GM04504 (cell line): ENCODE measurements at regions not wholly inside any gene's neighbourhood (a gene's known extent, or its start where the extent isn't known, plus 50 kb on each side); places are given as distances from the start of the nearest gene placed in this dataset.

Experiments
- DNase-seq: peaks from one replicate; pipeline ENCODE4 v3.0.0-alpha.2; 2012; ENCODE audit warnings: low read depth

DNA sequence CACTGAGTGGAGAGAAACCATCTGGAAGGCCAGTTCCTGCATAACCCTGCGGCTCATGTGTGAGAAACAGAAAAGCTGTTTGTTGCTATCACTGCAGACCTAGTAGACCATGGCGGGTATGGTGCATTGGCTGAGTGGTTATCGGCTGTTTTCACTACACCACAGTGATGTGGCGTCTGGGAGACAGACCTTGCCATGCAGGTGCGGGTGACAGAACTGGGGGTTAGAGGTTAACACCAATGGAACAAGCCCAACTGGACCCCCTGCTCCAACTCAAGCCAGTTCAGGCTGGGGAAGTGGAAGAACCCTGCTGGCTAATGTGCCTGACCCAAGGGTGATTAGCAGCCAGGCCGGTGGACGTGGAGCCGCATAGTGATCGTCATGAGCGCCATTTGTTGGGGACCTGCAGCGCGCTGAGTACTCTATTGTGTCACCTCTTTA lies 91.9 kb downstream of the IRF8 start:
- no peak for DNase-seq

DNA sequence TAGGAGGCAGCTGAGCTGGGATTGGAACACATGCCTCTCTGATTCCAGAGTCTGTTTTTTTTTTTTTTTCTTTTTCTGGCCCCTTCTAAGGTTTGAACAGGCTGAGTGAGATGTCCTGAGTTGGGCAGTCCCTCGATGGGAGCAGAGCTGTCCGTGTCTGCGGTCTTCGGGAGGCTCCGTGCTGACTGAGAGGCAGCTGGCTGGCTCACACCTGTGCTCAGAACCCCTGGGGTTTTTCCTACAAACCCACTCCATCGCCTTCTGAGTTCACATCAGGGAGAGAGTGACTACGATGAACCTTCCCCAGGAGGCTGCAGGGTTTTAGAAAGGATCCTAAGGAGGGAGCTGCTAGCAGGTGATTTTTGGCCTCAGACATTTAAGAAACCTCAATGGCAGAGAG lies 92.5 kb downstream of the IRF8 start:
- no peak for DNase-seq

DNA sequence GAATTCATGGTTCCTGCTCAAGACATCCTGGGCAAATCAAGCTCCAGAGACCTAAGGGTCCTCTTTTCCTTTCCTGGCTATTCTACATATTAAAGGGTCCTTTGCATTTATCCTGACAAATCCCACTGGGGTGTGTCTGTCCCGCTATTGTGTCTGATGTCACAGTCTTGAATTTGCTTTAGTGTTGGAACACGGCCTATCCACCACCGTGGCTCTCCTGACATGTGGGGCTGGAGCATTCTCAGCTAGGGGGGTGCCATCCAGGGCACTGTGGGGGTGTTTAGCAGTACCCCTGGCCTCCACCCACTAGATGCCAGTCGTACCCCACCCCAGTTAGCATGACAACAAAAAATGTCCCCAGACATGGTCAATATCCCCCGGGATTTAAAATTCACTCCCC lies 92.9 kb downstream of the IRF8 start:
- no peak for DNase-seq

DNA sequence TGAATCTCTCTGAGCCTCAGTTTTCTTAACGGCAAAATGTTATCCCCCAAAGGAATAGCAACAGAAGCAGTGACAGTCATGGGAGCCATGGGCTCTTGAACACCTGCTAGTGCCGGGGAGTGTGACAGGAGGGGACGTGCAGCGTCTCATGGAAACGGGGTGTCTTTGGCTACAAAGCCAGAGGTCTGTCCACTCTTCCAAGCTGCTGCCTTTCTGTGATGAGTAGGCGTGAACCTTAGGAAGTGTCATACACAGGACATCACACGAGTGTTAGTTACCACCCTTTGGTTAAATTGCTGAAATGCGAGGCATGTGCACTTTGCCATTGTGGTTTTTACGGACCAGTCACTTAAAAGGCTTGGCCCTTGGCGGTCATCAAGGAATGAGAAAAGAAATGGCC lies 93.4 kb downstream of the IRF8 start:
- no peak for DNase-seq

DNA sequence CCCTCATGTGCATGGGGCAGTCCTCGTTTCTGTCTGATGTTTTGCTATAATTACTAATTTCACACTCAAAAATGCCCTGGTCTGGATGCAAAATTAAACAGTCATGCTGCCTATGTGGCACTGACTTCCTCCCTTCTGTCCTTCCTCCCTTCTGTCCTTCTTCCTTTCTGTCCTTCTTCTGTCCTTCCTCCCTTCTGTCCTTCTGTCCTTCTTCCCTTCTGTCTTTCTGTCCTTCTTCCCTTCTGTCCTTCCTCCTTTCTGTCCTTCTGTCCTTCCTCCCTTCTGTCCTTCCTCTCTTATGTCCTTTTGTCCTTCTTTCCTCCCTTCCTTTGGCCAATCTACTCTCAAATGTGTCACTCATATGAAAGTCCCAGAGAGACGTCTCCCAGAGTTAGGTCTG lies 93.8 kb downstream of the IRF8 start:
- DNase-seq = no peak

DNA sequence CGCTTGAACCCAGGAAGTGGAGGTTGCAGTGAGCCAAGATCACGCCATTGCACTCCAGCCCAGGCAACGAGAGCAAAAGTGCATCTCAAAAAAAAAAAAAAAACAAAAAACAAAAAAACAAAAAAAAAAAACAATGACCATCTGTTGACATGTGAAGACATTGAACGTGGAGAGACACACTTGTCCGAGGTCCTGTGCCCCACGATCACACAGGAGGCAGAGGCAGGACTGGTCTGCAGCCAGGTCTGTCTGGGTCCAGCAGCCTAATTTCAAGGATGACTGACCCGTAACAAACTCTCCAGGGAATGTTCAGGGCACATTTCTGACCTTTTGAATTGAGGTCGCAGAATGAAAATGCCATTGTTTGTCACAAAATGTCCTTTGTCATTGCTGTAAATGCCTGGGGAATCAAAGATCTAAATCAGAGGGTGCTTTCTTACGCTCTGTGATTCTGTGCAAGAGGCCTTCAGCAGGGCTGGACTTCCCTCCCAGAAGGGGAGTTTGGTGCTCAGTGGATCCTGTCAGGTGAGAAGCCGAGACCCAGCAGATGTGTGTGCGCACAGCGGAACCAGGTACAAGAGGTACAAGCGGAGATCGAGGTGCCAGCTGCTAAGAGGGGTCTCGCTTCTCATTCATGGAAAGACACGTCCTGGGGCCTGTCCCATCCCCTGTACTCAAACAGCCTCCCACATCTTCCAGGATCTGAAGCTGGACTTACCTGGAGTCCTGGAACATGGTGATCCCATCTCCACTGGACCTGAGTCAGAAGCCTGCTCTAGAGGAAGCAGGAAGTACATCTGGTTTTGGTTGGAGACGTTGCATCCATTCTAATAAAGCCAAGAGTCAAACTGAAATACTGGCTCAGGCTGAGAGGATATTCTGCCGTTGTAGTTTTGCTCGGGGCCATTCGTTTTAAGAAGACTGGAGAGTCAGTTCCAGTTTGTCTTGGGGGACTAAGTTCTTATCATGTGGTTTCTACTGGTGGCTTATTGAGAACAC lies 95.8 kb downstream of the IRF8 start:
- no peak for DNase-seq

DNA sequence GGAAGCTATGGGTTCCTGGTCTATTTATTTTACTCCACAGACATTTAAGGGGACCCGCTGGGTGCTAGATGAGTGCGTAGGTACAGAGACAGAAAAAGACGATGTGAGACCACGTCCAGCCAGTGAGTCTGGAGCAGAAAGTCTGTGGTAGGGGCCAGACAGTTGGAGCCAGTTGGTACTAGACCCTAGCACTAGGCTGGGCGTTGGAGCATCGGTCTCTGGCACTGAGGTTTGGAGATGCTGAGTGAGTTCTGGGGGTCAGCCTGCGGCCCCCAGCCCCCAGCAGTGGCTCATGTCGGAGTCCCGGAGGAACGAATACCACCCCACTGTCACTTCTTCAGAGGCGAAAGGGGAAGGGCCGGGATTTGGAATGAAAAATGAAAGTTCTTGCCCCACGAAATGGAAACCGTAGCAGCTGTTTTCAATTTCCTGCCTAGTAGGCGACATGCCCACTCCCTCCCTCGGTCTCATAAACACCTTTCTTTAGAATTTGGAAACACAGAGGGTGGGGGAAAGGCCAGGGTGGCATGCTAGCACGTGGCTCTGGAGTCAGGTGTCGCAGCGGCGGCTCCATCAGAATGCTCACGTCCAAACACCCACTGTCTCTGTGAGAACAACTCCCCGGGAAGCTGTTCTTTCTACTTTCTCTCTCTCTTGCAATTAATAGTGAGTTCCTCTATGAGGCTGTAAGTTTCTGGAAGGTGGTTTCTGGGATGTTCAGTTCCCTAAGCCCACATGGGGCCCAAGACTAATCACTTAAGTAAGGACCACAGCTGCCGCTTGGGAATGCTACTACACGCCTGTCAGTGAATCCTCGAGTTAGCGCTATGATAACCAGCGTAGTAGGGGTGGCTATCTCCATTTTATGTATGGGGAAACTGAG lies 96.8 kb downstream of the IRF8 start:
- no peak for DNase-seq

DNA sequence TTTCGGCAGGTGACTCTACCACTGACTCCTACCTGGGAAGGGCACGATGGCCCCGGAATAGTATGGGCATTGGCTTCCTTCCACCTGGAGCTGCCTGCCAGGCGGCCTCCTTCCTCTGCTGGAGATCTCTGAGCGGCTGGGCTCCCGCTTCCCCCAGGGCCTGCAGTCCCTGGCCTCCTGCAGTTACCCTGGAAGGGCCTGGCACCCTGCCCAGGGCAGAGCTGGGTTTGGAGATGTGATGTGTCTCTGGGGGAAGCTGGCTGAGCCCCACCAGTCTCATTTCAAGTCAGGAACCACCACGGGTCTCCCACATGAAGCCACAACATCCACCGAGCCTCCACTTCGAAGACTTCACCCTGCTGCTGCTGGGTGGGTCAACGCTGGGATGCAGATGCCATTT lies 97.9 kb downstream of the IRF8 start:
- no peak for DNase-seq

DNA sequence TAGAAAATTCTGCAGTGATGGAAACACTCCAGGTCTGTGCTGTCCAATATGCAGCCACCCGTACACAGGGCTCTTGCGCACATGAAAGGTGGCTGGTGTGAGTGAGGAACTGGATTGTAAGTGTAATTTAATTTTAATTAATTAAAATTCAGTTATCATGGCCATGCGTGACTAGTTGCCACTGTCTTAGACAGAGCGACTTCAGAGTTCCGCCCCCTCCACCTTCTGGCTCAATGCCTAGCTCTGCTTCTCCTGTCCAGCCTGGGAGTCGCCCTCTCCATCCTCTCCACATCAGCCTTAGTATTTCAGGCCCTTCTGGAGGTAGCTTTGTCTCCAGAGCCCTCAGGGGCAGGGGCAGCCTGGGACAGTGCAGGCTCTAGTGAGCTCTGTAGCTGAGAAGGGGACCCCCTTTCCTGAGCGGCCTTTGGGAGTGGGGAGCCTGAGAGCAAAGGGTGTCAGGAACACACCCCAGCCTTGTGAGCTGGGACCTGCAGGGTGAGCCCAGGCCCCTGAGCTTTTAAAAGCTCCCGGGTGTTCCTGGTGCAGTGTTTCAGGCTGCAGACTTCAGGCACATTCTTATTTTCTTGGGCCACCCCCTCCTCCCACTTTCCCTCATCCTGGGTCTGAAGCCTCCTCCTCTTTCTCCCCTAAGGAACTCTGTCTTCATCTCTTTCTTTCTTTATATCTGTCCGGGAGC lies 99.4 kb downstream of the IRF8 start:
- no peak for DNase-seq

DNA sequence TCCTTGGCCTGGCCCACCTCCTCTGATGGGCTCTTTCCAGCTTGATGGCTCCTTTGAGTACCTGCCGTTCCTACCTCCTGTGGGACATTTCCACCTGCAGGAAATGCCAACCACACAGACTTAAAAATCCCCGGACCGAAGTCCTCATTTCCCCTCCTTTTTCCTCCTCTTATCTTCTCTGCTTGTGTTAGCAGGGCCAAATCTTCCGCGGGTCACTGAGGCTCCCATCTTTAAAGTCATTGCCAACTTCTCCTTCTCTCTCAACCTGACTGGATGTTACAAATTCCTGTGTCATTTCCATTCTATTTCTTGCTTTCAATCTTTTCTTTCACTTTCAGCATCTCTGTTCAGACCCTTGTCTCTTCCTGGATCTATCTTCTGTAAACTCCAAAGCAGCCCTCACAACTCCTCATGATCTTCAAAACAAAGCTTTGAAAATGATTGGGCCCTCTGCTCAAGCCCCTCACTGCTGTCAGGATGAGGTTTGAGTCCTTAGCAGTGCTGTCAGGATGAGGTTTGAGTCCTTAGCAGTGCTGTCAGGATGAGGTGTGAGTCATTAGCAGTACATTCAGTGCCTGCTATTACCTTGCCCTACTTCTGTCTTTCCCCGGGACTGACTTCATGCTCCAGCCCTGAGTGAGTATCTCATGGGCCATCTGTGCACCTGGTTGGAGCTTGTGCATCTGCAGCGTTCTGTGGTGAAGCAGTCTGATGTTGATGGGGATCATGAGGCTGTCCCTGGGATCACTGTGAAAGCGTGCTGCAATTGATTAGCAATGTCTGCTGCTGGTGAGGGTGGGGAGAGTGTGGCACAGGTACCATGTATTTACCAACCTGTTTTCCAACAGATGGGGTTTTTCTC lies 100.1 kb downstream of the IRF8 start:
- DNase-seq = no peak

DNA sequence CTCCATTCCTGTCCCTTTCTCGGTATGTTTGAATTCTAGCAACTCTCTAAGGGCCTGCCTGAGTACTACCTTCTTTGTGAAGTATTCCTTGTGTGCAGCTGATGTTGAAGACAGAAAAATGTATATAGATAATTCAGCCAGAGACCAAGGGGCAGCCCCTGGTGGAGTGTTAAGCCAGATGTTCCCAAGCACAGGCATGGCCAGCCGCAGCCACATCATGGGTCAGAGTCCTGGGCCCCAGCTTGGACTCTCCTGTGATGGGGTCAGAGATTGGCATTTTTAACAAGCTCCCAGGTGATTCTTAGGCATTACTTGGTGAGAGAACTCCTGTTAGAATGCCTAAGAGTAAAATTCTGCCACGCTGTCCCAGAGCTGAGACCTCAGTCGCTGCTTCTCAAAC lies 100.8 kb downstream of the IRF8 start:
- no peak for DNase-seq

DNA sequence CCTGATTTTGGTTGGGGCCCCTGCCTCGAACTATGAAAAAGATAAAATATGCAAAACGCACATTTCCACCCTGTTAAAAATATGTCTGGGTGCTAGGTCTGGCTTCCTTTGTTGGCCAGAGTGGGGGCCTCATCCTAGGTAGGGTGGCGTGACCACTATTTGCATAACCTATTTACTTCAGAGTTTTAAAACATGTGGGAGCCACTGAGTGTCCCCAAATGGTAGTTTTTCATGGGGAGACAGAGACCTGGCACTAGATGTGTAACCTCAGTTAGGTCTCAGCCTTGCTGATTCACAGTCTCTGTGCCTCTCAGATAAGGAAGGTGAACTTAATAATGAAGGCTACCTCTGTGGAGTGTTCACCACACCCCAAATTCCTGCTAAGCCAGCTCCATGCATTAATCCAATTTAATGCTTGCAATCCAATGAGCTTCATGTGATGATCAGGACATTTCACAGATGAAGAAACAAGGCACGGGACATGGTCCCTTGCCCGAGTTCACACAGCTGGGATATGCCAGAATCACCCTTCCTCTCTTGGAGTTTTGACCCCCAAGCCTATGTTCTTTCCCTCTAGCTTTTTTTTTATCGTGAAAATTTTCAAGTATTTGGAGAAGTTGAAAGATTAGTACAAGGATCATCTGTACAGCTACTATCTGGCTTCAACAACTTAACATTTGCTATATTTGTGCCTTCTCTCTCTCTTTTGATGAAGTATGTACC lies 103.4 kb downstream of the IRF8 start:
- DNase-seq = no peak

DNA sequence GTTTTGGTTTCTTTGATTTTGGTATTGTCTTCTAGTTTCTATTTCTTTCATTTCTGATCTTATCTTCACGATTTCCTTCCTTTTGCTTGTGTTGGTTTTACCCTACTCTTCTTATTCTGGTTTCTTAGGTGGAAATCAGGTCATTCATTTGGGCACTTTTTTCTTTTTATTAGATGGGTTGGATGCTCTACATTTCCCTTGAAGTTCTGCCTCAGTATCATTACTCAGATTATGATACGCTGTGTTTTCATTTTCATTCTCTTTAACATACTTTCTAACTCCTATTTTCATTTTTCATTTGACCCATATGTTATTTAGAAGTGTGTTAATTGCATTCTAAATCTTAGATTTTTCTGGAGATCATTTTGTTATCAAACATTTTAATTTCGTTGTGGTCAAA lies 108.6 kb downstream of the IRF8 start:
- no peak for DNase-seq

DNA sequence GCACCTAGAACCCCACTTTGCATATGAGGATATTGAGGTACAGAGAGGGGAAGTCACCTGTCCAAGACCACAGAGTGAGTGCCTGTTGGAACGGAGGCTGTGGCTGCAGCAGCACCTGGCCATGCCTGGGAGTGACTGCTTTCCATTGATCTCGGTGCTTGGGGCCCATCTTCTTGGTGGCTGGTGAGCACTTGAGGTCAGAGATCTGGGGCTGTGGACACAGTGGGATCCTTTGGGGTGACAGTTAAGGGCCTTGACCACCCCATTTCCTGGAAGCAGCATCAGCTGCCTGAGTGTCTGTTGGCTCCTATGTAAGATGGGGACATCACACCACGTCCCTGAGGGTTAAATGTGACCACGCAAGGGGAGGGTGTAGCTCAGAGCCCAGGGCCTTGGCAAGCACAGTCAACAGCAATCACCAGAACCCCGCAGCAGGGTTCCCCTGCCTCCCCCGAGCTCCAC lies 111.7 kb downstream of the IRF8 start:
- DNase-seq = no peak

DNA sequence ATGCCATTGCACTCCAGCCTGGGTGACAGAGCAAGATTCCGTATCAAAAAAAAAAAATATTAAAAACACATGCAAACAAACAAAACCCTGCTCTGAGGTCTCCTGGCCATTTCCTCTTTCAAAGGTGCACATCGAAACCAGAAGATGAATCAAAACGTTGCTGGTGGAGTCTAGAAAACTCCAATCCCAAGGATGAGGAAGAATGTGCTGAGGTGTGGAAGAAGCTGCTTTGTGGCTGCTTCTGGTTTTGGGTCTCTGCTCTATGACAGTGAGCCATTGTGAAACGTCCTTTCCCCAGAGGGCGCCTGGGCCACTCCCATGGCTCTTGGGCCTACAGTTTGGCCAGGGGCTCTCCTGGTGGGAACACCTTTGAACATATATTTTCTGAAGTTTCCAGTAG lies 112.6 kb downstream of the IRF8 start:
- no peak for DNase-seq

DNA sequence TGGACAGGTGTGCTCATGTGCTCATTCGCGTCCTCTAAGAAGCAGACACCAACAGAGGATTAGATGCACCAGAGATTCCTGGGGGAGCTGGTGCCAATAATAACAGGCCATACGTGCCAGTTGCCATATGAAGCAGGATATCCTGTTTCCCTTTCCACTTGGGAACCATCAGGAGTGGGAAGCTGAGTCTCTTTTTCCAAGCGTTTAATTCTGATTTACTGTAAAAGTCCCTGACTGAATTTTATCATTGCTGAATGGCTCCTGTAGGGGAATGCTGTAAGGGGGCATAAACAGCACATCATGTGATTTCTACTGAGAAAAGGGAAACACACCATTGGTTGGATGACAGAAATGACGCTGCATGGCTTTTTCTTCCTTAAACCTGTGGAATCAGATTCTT lies 113.3 kb downstream of the IRF8 start:
- no peak for DNase-seq

DNA sequence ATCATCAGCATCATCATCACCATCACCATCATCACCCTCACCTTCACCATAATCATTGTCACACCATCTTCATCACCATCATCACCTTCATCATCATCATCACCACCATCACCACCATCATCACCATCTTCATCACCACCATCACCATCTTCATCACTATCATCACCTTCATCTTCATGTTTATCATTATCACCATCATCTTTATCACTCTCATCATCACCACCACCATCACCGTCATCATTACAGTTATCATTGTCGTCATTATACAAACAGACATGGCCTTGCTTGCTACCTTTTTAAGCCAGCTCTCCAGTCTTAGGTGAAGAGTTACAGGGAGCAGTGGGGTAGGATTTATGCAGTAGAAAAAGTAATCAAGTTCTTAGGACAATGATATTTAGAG lies 114.9 kb downstream of the IRF8 start:
- DNase-seq = no peak

DNA sequence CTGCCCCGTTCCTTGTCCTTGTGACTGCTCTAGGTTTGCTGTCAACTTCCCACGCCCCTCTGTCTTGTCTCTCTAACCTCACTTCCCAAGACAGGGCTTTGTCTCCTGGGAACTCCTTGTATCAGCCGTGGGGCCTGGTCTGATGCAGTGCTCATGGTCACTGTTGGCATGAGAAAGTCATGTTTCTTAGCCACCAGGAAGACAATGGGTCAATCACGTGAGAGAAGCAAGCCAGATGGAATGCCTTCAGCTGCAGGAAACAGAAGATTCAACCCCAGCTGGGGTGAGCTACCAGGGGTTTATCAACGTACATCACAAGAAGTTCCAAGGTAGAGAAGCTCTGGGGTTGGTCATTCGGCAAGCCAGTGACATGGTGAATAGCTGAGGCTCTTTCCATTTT lies 116.6 kb downstream of the IRF8 start:
- DNase-seq = no peak

DNA sequence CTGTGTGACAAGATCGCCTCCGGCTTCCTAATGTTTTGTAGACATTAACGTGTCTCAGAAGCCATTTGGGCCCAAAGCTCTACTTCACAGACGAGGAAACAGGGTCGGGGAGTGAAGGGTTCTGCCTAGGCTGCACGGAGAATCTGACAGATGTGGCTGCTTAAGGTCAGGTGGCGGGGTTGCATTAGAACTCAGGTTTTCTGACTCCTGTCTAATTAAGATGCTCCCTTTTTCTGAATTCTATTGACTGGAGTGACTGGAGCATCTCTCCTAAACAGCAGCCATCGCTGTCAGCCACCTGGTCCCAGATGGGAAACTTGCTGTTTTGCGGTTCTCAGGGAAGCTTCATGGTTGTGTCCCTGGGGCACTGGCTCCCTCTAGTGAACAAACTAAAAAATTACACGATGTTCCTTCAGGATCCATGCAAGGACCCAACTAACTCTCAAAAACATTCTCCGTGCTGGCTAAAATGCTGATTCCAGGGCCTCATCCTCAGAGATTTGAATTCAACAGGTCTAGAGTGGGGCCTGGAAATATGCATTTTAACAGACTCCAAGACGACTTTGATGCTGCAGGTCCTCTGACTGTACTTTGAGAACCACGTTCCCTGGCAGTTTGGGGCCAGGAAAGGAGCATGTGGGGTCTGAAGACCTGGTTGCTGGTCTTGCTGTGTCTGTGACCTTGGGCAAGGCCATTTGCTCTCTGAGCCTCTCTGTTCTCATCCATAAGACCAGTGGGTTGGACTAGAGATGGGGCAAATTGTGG lies 117.4 kb downstream of the IRF8 start:
- DNase-seq = peak; percentile 39

DNA sequence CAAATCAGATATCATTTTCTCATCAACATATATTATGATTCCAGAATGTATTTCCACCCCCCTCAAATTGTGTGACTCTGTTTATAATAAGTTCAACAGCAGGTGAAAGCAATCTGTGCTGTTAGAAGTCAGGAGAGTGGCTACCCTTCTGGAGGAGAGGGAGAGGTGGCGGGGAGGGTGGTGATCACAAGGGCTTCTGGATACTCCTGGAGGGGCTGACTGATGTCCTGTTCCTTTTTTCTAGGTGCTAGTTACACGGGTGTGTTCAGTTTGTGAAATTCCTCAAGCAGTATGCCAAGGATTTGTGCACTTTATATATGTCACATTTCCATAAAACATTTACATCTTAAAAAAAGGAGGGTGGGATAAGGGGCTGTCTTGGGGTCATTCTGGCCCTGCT lies 119.1 kb downstream of the IRF8 start:
- DNase-seq = no peak
